ENCODE measurements at regions not wholly inside any gene's neighbourhood (a gene's known extent, or its start where the extent isn't known, plus 50 kb on each side); places are given as distances from the start of the nearest gene placed in this dataset.

GRCh38 chr3:98701071-98701675 is 62.0 kb upstream of the ST3GAL6 start (continued):
- TF ChIP-seq MTA1 (CRISPR knock-in tag; IDR thresholded peaks at IDR 0.05; ENCODE audit: borderline replicate concordance) (no peak), JUN (CRISPR knock-in tag; IDR thresholded peaks at IDR 0.05) (no peak), ZBTB7A (CRISPR knock-in tag; IDR thresholded peaks at IDR 0.05) (no peak), ZNF580 (CRISPR knock-in tag; IDR thresholded peaks at IDR 0.05; ENCODE audit: borderline replicate concordance, low read depth) (no peak)

DNA sequence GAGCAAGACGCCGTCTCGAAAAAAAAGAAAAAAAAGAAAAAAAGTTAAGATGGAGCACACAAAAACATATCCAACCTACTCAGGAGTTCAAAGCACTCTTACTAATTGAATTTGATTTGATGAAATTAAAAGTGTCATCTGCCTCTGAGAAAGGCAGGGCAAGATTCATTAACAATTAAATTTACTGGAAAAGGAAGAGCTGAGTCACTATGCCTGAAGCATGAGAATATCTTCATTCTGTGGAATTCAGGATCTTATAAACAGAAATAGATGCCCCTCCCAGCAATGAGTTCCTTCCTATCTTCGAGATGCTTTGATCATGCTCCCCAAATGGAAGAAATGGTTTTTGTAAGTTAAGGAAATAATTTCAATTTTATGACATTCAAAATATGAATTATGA is 61.0 kb upstream of the ST3GAL6 start:
- FAIRE-seq = no peak
- no peak for ATAC-seq
- H3K36me3 ChIP-seq (replicated peaks in 1 of 2; ENCODE audit: control insufficient read depth in 1 of 2, insufficient read depth in 2 of 2, low read length in 2 of 2) = no peaks in the 10 kb centered on the region
- in situ Hi-C loops (cut with HindIII; ENCODE audit: extremely low pct_ligation_motif_present, low pct_unique_long_range_greater_than_20kb) (no loop called here), intact Hi-C loops (cut with micrococcal nuclease; ENCODE audit: unreplicated experiment) (no loop called here)
- H3K9ac ChIP-seq (ENCODE audit: insufficient read depth, low read depth, low read length) = no peak overlapping the region
- no peaks in the 10 kb centered on the region for H3K9me3 ChIP-seq (ENCODE audit: low read length)
- H3K4me3 ChIP-seq (replicated peaks in 1 of 3; ENCODE audit: insufficient read depth in 1 of 3, low read depth in 2 of 3, low read length in 3 of 3) = no peak overlapping the region
- 62% methylated on average over 4 of the region's 4 CpGs for WGBS (ENCODE audit: low lambda C conversion rate)
- no peak for DNase-seq (ENCODE audit: low spot score)
- ChIA-PET CTCF (ENCODE audit: low intra/inter-chr PET ratio, low total read pairs) (no interaction called here), POLR2A (no interaction called here)
- no peak overlapping the region for H3K4me2 ChIP-seq (ENCODE audit: low read depth, low read length)
- H4K20me1 ChIP-seq (ENCODE audit: insufficient read depth, low read length) = no peaks in the 10 kb centered on the region
- no TSS peak for BruUV-seq (replicated peaks)
- no peaks in the 10 kb centered on the region for H3K79me2 ChIP-seq (ENCODE audit: insufficient read depth, low read length)
- no peaks in the 10 kb centered on the region for H3K4me1 ChIP-seq (ENCODE audit: insufficient read depth, low read length)
- H2AFZ ChIP-seq (ENCODE audit: low read length) = no peak overlapping the region
- H3K27me3 ChIP-seq (ENCODE audit: control insufficient read depth in 1 of 2, insufficient read depth in 2 of 2, low read length in 2 of 2) = no peaks in the 10 kb centered on the region
- H3K27ac ChIP-seq (ENCODE audit: extremely low read length, insufficient read depth, low read length) = no peak overlapping the region
- TF ChIP-seq ZBTB8A (CRISPR knock-in tag; IDR thresholded peaks at IDR 0.05; ENCODE audit: borderline replicate concordance, low read depth) (no peak), ARHGAP35 (CRISPR knock-in tag; IDR thresholded peaks at IDR 0.05; ENCODE audit: borderline replicate concordance) (no peak), SIX1 (CRISPR knock-in tag; IDR thresholded peaks at IDR 0.05; ENCODE audit: borderline replicate concordance) (no peak), ZNF569 (CRISPR knock-in tag; IDR thresholded peaks at IDR 0.05; ENCODE audit: borderline replicate concordance) (no peak), ZNF317 (CRISPR knock-in tag; IDR thresholded peaks at IDR 0.05) (no peak), PAXIP1 (CRISPR knock-in tag; conservative IDR thresholded peaks at IDR 0.05) (no peak), EHMT2 (IDR thresholded peaks at IDR 0.05; ENCODE audit: borderline replicate concordance, low read depth, low read length) (no peak), CEBPB (IDR thresholded peaks at IDR 0.05; ENCODE audit: borderline replicate concordance, low read depth, low read length) (no peak), ELF3 (CRISPR knock-in tag; IDR thresholded peaks at IDR 0.05) (no peak), HMG20A (CRISPR knock-in tag; IDR thresholded peaks at IDR 0.05; ENCODE audit: borderline replicate concordance) (no peak), ZFP36L2 (CRISPR knock-in tag; IDR thresholded peaks at IDR 0.05) (no peak), ZNF850 (CRISPR knock-in tag; conservative IDR thresholded peaks at IDR 0.05) (no peak), SNAI1 (CRISPR knock-in tag; IDR thresholded peaks at IDR 0.05; ENCODE audit: borderline replicate concordance) (no peak)
- TF ChIP-seq, protein P1, sequence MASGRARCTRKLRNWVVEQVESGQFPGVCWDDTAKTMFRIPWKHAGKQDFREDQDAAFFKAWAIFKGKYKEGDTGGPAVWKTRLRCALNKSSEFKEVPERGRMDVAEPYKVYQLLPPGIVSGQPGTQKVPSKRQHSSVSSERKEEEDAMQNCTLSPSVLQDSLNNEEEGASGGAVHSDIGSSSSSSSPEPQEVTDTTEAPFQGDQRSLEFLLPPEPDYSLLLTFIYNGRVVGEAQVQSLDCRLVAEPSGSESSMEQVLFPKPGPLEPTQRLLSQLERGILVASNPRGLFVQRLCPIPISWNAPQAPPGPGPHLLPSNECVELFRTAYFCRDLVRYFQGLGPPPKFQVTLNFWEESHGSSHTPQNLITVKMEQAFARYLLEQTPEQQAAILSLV (CRISPR knock-in tag; IDR thresholded peaks at IDR 0.05; ENCODE audit: borderline replicate concordance) = no peak

Data from HepG2 (cell line).